Erythroblast (primary cell): ENCODE measurements at regions not wholly inside any gene's neighbourhood (a gene's known extent, or its start where the extent isn't known, plus 50 kb on each side); places are given as distances from the start of the nearest gene placed in this dataset.
A peak's percentile ranks its signal among the peaks of the same experiment; 100 is the strongest.
"Not testable (repeated sequence)": the region's sequence is repeated elsewhere in the genome, so short reads cannot be mapped to it uniquely, and the experiment has no call there.

ENCODE experiments used
- DNase-seq, 2 experiments: peaks; one replicate each; lab custom pipeline; 2025; lab: John Stamatoyannopoulos, UW
- GATA1 ChIP-seq: IDR thresholded peaks from 2 replicates; pipeline ENCODE4 v1.6.1; 2011; ENCODE audit warnings: low read depth, mild to moderate bottlenecking, control low read depth, low read length, moderate library complexity
- POLR2A ChIP-seq: IDR thresholded peaks from 2 replicates; pipeline ENCODE4 v1.6.1; 2011; ENCODE audit warnings: mild to moderate bottlenecking, low read length

DNA sequence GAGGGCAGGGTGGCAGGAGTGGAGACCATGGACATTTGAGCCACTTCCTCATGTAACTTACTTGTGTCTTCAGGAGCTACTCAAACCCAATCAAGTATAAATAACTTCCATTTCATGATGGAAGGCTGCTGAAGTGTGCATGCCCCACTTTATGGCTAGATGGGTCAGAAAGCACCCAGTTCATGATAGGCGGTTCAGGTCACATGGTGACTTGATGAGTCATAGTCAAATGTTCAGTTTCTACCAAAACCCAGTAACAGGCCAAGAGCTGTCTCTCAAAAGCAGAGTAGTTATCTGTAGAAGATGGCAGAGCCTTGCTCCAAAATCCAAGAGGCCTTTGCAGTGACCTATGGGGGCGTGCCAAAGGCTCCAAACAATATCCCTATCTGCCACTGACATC lies 133.7 kb upstream of the TENT5A start:
- peak in 1 of 2 experiments; percentile 40 for DNase-seq
- TF ChIP-seq POLR2A: no peak
- no peak for TF ChIP-seq GATA1

DNA sequence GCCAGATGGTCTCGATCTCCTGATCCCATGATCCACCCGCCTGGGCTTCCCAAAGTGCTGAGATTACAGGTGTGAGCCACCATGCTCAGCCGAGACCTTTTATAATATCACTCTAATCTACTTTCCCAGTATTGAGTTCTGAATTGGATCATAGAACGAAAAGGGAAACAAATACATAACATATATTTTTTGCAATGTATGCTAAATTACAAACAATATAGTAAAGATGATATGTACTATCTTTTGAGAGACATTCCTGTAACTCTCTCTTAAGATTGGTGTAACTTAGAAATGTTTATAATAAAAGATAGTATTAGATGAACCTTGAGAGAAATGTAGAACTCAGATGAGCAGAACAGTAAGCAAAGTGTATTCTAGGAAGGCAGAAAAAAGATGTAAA lies 129.2 kb upstream of the TENT5A start:
- DNase-seq: no peak
- TF ChIP-seq POLR2A (no peak), GATA1 (no peak)

- peak in 1 of 2 experiments; percentile 9 for DNase-seq
- TF ChIP-seq POLR2A (no peak), GATA1 (no peak)
Observed at GRCh38 chr6:81878479-81878878, 126.0 kb upstream of the TENT5A start.

GRCh38 chr6:81876971-81877370 lies 124.5 kb upstream of the TENT5A start:
- TF ChIP-seq GATA1: no peak
- TF ChIP-seq POLR2A: no peak
- DNase-seq: no peak

DNA sequence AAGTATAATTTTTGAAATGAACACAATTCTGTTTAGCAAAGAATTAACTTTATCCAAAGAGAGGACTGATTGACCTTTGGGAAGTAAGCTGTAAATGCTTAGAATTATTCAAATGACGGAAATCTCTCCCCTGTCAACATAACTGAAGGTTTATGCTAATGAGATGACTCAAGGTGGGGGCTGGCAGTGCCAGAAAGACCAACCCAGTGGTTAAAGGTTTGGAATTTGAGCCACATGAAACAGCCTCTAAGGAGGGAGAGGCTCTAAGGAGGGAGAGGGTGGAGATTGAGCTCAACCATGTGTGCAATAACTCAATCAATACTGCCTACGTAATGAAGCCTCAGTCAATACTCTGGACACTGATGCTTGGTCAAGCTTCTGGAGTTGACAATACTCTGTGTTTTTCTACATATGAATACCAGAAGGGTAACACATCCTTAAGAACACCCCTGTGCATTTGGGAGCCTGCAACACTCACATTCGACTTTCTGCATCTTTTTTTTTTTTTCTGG lies 123.4 kb upstream of the TENT5A start:
- TF ChIP-seq GATA1: no peak
- TF ChIP-seq POLR2A: no peak
- no peak for DNase-seq

DNA sequence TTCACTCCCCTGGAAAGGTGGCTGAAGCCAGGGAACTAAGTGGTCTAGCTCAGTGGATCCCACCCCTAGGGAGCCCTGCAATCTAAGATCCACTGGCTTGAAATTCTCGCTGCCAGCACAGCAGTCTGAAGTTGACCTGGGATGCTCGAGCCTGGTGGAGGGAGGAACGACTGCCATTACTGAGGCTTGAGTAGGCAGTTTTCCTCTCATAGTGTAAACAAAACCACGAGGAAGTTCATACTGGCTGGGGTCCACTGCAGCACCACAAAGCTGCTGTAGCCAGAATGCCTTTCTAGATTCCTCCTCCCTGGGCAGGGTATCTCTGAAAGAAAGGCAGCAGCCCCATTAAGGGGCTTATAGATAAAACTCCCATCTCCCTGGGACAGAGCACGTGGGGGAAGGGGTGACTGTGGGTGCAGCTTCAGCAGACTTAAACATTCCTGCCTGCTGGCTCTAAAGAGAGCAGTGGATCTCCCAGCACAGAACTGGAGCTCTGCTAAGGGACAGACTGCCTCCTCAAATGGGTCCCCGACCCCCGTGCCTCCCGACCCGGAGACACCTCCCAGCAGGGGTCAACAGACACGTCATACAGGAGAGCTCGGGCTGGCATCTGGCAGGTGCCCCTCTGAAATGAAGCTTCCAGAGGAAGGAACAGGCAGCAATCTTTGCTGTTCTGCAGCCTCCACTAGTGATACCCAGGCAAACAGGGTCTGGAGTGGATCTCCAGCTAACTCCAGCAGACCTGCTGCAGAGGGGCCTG lies 117.4 kb upstream of the TENT5A start:
- DNase-seq: not testable (repeated sequence)

GRCh38 chr6:81865712-81866111 lies 113.2 kb upstream of the TENT5A start:
- no peak for TF ChIP-seq GATA1
- no peak for TF ChIP-seq POLR2A
- no peak for DNase-seq

DNA sequence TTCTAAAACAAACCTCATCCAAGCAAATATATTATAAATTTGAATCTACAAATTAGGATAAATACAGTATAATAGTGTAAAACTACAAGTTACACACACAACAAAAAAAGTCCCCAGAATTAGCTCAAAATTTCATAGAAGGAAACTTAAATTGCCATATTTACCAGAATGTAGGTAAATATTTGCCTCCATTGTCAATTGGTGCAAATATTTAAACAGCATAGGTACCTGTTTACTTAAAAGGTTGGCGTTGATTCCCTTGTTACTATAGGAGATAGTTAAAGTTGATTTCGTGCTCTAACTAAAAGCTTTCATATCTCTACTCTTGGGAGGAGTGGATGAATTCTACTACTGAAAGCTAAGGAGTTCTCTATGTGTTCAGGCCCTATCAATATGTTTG lies 111.6 kb upstream of the TENT5A start:
- no peak for TF ChIP-seq GATA1
- TF ChIP-seq POLR2A: no peak
- DNase-seq: no peak

- TF ChIP-seq GATA1: no peak
- no peak for TF ChIP-seq POLR2A
- DNase-seq: no peak
Observed at GRCh38 chr6:81863123-81863522, 110.6 kb upstream of the TENT5A start.

GRCh38 chr6:81861281-81861680 lies 108.8 kb upstream of the TENT5A start:
- peak in 1 of 2 experiments; percentile 16 for DNase-seq

GRCh38 chr6:81859884-81860283 lies 107.4 kb upstream of the TENT5A start:
- TF ChIP-seq POLR2A: no peak
- no peak for TF ChIP-seq GATA1
- DNase-seq: peak in 1 of 2 experiments; percentile 7

More at GRCh38 chr6:81861281-81861680, 108.8 kb upstream of the TENT5A start:
- no peak for TF ChIP-seq GATA1
- TF ChIP-seq POLR2A: no peak

GRCh38 chr6:81857812-81858211 lies 105.3 kb upstream of the TENT5A start:
- no peak for DNase-seq
- TF ChIP-seq POLR2A: no peak
- TF ChIP-seq GATA1: no peak

DNA sequence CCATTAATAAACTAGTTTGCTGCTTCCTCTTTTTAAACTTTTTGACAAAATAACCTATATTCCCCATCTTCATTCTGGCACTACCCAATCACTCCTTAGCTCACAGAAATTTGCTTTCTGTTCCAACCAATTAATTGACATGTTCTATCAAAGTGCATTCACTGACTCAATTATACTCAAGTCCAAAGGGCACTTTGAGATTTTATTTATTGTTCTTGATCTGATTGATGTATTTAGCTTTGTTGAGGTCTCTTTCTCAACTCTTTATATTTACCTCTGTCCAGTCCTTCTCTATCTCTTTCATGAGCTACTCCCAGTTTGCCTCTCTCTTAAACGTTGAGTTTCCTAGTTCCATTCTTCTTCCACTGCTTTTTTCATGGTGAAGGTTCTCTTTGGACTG lies 104.4 kb upstream of the TENT5A start:
- TF ChIP-seq GATA1: no peak
- TF ChIP-seq POLR2A: no peak
- no peak for DNase-seq

DNA sequence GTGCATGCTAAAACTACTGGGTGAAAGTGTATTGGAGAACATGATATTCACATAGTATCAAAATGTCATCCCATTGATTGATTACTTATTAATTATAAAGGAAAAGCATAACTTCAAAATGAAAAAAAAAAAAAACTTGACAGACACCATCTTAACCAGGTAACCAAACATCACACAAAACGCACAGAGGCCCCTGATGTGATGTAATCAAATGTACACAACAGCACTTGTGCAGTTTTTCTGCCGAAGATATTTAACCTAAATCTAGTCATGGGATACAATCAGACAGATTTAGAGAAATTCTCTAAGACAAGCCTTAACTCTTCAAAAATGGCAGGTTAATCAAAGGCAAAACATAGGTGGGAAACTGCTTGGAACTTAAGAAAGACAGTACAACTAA lies 102.0 kb upstream of the TENT5A start:
- DNase-seq: no peak

GRCh38 chr6:81853975-81854374 lies 101.5 kb upstream of the TENT5A start:
- TF ChIP-seq GATA1 (no peak), POLR2A (no peak)
- no peak for DNase-seq

More for the DNA sequence above, 102.0 kb upstream of the TENT5A start:
- TF ChIP-seq GATA1 (no peak), POLR2A (no peak)
